ENCODE measurements at regions not wholly inside any gene's neighbourhood (a gene's known extent, or its start where the extent isn't known, plus 50 kb on each side); places are given as distances from the start of the nearest gene placed in this dataset.
"Not testable (repeated sequence)": the region's sequence is repeated elsewhere in the genome, so short reads cannot be mapped to it uniquely, and the experiment has no call there.

DNA sequence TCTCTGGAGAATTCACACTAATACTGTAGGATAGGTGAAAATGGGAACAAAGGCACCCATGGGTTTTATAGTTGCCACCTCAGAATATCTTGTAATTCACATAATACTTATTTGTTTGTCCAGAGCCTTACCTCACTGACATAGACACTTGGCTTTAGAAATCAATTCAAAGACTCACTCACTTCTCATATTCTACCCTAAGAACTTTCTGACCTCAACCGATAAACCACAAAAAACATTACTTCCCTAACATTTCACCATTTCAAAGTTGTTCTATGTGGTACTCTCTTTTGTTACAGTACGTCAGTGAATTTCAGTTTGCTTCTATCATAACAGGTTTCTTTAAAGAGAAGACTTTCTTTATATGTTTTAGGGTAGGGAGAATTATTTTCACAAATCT is 359.3 kb downstream of the IGSF11 start:
- DNase-seq (ENCODE audit: low spot score), result no peak

DNA sequence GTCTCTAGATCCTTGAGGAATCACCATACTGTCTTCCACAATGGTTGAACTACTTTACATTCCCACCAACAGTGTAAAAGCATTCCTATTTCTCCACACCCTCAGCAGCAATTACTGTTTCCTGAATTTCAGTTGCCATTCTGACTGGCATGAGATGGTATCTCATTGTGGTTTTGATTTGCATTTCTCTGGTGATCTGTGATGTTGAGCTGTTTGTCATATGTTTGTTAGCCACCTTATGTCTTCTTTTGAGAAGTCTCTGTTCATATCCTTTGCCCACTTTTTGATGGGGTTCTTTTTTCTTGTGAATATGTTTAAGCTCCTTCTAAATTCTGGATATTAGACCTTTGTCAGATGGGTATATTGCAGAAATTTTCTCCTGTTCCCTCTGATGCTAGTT is 356.0 kb downstream of the IGSF11 start:
- DNase-seq (ENCODE audit: low spot score), result not testable (repeated sequence)

DNA sequence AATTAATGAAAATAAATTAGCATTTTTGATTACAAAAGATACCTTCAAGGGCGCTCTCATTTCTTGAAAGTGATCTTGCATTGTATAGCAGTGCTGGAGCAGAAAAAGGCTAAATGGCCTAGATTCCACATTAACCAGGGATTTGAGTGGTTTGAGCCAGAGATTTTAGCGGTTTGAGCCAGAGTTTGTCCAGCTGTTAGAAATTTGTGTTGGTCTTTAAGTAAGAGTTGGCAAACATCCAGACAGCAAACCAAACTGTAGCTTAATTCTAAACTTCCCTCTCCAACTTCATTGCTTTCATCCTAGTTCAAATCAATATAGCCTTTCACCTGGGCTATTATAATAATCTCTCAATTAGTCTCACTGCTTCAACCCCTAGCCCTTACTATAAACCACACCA is 351.7 kb downstream of the IGSF11 start:
- DNase-seq (ENCODE audit: low spot score), result no peak

DNA sequence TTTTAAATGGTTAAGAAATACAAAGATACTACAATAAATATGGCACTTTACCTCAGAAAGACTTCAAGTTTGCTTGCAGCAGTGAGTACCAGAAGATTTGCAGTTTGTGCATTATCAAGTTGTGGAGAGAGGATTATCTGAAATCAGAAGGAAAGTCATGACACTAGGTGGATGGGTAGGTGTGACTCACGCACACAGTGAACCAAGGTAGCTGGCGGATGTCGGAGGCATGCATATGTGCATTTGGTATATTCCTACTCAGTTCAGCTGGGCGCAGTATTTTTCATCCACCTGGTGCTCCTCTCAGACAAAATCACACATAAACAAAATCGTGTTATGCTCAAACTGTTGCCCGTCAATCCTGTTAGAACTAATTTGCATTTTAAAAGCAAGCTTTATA is 351.0 kb downstream of the IGSF11 start:
- no peak for DNase-seq (ENCODE audit: low spot score)

DNA sequence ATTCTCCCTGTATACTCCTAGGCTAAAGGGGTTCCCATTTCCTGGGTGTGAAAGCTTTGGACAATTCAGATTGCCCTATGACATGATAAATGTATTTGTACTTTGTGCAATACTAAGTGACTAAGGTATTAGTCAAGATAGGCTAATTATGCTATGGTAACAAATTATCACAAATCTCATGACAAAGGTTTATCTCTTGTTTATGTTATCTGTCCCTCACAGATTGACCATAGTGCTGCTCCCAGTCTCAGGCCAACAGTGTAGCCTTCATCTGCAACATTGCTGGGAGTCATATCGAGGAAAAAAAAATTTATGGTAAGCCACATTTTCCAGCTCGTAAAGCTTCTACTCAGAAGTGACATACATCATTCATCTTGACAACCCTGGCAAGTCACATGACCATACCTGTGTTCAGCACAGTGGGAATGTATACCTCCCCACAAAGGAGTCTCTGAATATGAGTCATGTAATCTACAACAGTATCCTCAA is 346.2 kb downstream of the IGSF11 start:
- DNase-seq (ENCODE audit: low spot score), result no peak

DNA sequence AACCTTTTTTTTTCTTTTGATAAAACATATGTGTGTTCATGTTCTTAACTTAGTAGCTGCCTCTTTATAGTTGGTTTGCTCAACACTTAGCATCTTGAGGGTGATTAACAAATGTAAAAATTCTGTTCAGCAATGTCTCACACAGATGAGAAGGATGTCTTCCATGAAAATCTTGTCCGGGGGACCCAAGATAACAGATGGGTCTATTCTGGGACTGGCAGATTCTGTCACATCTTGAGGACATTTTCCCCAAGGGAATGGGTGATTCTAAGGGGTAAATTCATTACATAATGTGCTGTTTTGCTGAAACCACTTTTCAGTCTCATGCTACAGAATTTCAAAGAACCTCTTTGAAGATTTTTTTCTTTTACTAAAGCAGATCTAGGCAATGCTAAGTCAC is 342.2 kb downstream of the IGSF11 start:
- DNase-seq (ENCODE audit: low spot score), result no peak

DNA sequence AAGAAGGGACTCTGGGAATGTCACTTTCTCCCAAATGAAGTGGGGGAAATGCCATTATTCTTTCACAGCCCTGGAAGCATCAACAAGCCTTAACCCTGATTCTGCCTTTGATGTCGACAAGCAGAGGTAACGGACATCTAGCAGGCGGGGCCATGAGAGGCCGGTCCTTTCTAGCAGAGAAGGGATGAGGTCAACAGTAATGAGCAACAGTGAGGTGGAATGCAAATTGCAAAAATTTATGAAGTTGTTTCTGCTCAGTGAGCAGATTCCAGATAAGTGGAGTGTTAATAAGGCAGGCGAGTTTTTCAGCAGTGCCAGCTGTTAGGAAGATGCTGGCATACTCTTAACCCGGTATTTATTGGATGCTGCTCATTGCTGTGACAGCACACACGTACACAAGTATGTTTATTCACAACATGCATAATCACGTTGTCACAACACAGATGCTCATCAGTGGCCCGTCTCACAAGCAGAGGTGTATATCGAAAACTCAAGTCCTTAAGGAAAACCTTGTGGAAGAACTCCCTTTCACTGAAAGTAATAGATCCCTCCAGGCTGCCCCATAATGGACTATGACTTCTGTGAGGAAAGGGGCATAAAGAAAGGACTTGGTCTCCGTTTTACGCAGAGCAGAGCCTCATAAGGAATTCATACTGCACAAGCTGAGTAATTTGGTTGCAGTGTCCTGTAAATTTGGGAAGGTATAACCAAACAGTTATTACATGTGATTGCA is 329.0 kb downstream of the IGSF11 start:
- DNase-seq (ENCODE audit: low spot score), result no peak

DNA sequence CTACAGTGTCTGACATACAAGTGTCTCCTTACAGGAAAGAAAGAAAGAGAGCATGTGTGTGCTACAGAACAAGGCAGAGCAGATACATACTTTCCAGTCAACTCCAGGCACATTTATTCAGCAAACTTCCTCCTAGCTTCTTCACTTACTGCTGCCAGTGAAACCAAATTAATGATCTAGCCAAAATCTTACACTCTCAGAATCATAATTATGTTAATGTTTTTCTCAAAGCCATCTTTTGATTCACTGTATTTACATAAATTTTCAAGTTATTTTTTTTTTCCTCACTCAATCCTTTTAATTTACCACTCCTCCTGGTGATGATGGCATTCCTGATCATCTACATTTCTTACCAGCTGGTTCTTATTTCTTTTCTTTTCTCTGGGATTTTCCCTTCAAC is 326.7 kb downstream of the IGSF11 start:
- DNase-seq (ENCODE audit: low spot score), result no peak

DNA sequence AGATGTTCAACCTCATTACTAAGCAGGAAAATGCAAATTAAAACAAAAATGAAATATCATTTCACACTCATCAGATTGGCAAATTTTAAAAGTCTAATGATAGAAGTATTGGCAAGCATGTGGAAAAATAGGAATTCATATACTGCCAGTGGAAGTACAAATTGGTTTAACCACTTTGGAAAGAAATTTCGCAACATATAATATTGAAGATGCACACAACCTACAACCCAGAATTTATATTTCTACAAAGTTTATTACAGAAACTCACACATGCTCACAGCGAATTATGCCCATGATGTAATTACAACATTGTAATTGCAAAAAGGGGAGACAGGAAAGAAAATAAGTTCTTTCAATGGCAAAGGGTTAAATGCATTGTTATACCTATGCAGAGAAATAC is 324.1 kb downstream of the IGSF11 start:
- DNase-seq (ENCODE audit: low spot score), result no peak

DNA sequence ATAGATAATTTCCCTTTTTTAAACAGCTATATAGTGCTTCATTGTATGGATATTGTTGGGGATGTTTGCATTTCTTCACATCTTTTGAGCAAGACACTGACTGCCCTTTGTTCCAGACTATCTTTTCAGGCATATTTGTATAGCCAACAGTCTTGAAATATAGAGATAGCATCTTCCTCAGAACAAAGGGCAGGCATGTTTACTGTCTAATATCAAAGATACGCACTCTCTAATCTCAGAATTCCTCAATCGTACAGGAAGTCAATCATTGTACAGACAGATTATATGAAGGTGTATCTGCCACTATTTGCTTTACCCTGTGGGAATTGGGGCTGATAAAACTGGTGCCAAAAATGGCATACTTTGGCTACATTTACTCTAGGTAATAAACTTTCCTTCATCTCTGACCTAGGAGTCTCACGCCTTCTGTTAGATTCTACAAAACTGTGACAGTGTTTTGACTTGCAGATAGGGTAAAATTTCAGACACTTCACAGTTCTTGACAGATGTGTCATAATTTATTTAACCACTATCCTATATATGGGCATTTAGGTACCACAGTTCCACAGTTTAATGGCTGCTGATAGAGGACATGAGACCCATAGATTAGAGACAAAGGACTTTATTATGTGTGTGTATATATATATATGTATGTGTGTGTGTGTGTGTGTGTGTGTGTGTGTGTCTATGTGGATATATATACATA is 321.0 kb downstream of the IGSF11 start:
- DNase-seq (ENCODE audit: low spot score), result no peak

DNA sequence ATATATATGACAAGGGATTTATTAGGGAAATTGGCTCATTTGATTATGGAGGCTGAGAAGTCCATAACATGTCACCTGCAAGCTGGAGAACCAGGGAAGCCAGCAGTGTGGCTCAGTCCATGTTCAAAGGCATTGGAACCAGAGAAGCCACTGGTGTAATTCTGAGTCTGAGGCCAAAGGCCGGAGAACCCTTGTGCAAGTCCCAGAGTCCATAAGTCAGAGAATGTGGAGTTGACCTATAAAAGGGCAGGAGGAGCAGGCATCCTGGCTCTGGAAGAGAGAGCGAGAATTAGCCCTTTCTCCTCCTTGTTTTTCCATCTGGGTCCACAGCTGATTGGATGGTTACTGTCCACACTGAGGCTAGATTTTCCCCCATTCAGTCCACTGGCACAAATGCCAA is 319.8 kb downstream of the IGSF11 start:
- no peak for DNase-seq (ENCODE audit: low spot score)

DNA sequence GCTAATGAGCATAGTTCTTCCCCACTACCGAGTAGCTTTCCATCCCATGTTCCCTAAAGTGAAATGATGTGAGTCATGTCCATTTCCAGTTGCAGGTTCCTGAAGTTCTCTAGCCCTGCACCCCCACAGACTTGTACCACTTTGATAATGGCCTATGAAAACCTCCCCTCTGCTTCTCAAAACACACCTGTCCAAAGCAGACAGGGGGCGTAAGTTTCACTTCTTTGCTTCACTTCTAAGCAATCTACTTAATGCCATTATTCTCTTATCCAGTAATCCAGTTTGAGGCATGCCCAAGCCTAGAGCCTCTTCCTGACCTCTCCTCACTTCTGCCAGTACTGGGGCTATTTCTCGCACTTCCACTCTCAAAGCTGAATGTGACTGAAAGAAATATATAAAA is 305.1 kb downstream of the IGSF11 start:
- DNase-seq (ENCODE audit: low spot score), result no peak

DNA sequence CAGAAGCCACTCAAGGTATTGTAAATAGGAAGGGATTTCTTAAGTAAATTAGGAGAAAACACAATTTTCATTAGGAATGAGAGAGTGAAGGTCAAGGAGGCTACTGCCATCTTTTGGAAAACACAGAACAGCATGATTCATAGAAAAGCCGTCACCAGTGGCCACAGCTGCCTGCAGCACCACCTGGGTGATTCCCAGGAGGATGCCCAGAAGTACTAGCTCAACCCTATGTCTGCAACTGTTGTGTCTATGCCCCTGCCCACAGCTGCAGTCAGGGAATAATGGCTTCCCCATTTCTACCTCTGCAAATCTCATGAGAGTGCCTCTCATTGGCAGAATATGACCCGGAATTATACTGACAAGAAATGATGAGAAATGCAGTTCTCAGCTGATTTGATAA is 300.0 kb downstream of the IGSF11 start:
- no peak for DNase-seq (ENCODE audit: low spot score)

DNA sequence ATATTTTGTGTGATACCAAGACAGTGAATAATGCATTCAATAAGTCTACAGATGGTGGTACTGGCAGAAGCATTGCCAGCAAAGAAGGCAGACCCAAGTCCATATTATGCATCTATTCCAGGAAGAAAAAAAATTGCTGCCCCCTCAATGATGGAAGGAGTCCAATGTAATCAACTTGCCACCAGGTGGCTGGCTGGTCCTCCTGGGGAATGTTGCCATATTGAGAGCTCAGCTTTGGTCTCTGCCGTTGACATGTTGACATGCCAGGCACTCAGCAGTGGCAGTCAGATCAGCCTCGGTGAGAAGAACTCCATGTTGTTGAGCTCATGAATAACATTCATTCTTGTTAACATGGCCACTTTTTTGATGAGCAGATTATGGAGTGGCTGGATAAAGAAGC is 298.5 kb downstream of the IGSF11 start:
- no peak for DNase-seq (ENCODE audit: low spot score)

DNA sequence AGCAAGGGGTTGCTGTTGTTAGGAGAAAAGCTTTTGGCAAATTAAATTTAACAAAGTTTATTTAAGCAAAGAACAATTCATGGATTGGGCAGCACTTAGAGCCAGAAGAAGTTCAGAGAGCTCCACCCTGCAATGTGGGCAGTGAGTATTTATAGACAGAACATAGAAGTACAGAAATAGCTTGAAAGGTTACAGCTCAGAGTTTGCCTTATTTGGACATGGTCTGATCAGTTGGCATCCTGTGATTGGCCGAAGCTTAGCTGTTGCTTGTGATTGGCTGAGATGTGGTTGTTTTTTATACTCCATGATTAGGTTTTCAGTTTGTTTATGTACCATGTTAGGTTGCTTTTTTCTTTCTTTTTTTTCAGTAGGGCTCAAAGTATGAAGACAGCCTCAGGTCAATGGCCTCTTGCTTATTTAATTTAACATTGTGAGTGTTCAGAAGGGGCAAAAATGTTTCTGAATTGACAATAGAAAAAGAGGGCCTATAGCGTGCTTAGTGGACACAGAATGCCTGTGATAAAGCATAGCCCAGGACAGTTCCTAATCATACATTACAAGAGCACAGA is 293.8 kb downstream of the IGSF11 start:
- DNase-seq (ENCODE audit: low spot score), result no peak

DNA sequence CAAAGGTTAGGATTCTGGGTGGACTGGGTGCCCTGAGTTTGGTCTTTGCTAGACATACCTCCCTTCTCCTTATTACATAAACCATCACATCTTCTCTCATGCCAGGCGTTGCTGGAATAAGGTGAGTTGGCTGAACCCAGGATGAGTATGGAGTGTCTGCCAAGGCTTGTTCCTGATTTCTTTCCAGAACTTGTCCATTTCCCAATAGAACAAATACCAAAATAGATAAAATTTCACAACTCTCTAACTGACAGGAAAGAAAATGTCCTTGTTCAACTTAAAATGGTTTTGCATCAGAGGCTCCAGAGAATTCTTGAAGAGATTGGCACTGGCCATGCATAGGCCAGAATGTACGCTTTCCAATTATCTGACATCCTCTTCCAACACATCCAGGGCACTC is 291.9 kb downstream of the IGSF11 start:
- DNase-seq (ENCODE audit: low spot score), result no peak

DNA sequence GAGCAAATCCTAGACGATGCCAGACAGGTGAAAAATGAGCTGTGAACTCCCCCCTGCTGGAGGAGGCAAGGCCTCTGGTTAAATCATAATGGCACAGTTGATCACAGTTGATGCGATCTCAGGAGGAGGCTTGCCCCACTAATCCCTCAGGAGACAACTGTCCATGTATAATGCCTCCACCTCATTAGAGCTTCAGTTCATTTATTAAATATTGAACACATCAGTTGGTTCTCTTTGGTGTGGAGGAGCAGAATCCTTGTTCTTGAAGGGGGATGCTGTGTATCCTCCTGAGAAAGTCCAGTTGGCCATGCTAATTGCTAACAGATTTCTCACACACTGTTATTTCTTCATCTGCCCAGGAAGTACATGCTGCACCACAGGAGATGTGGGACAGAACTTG is 290.5 kb downstream of the IGSF11 start:
- no peak for DNase-seq (ENCODE audit: low spot score)

DNA sequence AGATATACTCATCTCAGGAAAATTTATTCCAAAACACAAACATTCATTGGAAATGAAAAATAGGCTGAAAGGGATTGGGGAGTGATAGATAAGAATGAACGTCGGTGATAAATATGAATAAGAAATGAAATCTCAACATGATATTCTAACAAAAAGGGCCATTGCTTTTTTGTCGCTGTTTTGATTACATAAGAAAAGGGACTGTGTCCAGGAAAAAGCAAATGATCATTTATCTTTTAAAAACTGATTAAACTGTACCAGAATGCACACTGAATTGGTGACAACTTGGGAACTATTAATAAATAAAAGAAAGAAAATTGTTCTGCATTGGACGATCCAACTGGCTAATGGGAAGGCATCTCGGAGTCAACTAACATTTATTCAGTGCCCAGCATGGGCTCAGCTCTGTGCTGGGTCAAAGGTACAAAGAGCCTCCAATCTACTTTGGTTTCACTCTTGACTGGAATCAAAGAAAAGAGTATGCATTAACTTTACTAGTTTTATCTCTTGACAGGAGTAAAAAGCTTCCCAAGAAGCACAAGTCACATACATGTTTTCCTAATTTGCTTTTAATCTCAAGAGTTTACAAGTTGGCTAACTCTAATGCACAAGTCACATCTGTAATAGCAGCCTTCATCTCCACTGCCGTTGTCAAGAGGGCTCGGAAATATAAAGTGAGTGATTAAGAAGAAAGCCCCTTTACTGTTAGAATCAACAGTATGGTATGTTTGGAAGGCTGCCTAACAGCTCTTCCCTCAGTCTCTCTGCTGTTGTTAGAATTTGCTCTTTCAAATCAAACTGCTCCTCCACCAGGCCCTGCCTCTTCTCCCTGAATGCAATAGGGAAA is 280.0 kb downstream of the IGSF11 start:
- no peak for DNase-seq (ENCODE audit: low spot score)

DNA sequence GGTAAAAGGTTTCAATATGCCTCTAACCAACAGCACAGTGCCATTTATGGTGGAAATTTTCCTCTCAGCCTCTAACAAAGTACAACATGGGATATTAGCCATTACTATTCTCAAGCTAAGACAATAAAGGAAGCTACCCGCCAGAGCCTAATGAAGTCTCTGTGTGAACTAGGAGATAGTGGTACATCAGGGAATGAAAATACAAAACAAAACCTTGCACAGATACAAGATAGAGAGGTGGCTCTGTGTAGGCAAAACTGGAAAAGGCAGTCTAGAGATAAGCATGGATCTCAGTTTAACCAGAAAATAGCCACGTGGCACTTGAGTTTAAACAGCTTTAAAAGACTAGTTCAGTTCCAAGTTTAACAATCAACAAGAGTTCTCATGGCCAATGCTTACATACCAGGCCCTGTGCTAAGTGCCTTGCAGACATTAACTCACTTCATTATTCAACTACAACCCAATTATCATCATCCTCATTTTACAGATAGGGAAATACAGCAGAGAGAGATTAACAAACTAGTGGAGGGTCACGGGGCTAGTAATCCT is 279.3 kb downstream of the IGSF11 start:
- no peak for DNase-seq (ENCODE audit: low spot score)

DNA sequence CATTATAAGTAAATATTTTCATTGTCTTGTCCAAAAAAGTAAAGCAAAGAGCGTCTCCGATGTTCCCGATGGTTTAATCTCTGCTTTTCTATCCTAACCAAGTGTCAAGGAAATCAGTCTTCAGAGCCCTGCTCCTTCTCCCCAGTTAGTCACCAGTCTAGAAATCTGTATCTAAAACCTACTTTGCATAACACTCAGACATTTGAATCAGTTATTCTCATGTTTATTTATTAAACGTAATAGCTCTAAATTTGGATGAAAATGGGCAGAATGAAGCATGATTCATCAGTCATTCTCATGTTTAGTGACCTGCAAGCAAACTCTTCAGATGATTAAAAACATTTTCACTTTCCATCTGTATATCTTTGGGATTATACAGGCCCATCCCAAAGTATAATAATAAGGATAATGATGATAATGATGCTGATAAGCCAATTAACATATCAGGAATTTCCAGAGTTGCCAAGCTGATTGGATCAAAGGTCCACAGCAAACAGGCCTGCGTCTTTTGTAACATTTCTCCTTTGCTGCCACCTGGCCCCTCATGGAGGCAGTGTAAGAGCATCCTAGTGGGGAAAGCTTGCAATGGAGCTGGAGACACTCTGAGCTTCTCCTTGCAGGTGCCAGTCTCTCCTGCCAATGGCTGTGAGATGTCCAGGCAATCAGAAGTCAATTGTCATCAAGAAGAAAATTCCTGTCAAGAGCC is 273.9 kb downstream of the IGSF11 start:
- DNase-seq (ENCODE audit: low spot score), result peak; percentile 38

DNA sequence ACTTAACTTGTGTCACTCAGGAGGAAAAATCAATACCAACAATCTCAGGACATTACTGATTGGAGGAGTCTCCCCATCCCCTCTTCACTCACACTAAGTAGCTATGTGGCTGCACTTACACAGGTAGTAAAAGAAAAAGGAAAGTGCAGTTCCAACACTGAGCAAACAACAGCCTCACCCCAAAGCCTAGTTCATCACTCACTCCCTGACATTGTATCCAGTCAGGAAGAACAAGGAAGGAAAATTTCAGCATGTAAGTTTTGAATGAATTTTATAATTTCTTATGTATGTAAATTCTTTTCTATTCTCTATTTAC is 273.4 kb downstream of the IGSF11 start:
- no peak for DNase-seq (ENCODE audit: low spot score)

Data from iPS-NIHi11 (cell line).